Renal cortex interstitium (tissue), 11 donors: ENCODE measurements at regions not wholly inside any gene's neighbourhood (a gene's known extent, or its start where the extent isn't known, plus 50 kb on each side); places are given as distances from the start of the nearest gene placed in this dataset.
"Not testable (repeated sequence)": the region's sequence is repeated elsewhere in the genome, so short reads cannot be mapped to it uniquely, and the experiment has no call there.

Source experiments
- DNase-seq, 11 donors: peaks; one replicate each; pipeline ENCODE4 v3.0.0-alpha.2; 2013; ENCODE audit warnings: low read depth in 9 of 11, low spot score in 4 of 11; ENCODE audit errors: extremely low read depth in 1 of 11

DNA sequence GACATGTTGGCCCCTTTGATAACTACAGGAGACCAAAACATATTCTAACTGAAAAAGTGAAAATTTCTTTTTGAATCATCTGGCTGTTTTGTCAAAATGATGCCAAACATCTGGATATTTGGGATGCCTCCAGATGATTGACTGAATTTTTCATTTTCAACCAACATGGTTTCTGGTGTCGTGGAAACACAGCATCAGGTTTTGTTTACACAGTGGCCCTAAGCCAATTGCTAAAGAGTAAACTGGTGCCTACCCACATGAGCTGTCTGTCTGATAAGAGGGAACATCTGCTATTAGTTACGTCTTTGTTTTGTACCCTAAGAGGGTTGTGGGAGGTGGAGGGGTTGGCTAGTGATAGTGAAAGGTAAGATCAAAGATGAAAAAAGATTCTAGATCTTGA lies 204.8 kb downstream of the KCNK2 start:
- no peak for DNase-seq

DNA sequence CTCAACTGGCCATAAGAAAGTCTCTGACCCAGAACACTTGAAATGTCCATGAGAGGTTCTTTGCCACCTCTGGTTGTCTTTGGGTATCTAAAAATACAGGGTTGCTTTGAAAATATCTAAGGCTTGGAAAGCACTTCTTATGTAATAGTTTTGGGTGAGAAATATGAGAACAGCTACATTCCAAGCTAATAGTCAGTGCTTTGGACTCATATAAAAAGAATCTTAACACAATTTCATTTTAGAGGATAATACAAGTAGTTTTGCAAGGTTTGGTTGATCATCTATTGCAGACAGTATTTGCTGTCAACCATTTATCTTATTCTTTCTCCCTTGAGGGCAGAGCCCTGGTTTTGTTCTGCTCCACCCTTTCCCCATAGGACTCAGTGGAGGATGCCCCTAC lies 207.5 kb downstream of the KCNK2 start:
- DNase-seq = no peak

DNA sequence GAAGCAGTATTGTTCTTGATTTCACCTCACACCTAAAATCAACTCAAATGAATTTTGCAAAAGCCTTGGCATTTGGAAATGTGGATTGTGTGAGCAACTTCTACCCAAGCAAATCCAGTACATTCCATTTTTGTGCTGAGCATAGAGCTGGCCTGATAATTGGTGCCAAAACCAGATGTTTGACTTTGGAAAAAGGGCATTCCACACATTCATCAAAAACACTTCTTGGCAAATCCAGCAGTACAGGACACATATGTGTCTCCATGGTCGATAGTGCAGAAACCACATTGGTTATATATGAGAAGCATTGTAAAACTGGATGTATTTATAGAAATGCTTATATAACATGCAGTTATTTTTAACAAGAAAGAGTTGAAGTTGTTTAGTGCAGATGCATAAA lies 210.4 kb downstream of the KCNK2 start:
- no peak for DNase-seq

DNA sequence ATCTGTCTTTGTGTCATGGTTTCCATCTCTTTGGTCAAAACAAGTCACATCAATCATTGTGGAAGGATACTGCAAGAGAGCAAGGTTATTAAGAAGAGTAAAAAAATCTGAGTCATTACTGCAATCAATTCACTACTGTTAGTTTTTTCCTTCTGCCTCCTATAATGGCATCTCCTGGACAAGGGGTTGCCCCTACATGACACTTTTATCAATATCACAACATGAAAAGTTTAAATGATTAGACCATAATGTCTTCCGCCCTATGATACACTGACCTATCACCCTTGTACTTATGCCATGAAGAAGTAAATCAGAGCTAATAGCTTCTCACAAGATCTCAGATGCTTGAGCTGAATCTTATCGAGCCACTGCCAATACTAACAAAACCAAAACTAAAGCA lies 223.9 kb downstream of the KCNK2 start:
- DNase-seq = no peak

DNA sequence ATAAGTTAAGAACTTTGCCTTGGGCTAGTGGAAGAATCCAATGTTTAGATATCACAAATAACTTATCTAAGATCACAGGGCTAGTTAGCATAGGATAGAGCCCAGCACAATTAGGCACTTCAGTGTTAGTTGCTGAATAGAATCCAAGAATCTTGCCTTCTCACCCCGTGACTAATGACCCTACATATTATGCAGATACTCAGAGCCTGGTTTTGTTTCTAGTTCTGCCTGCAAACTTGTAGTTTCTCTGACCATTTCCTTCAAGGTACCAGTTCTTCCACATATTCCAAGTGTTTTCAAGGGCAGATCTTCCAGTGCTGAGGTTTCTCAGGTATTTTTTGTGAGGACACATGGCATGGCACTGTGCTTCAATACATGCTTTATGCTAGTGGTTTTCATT lies 239.3 kb downstream of the KCNK2 start:
- no peak for DNase-seq

DNA sequence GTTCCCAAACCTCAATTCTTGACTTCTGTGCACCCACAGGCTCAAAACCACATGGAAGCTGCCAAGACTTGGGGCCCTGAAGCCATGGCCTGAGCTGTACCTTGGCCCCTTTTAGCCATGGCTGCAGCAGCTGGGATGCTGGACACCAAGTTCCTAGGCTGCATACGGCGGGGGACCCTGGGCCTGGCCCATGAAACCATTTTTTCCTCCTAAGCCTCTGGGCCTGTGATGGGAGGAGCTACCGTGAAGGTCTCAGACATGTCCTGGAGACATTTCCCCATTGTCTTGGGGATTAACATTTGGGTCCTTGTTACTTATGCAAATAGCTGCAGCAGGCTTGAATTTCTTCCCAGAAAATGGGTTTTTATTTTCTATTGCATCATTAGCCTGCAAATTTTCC lies 241.5 kb downstream of the KCNK2 start:
- not testable (repeated sequence) for DNase-seq

DNA sequence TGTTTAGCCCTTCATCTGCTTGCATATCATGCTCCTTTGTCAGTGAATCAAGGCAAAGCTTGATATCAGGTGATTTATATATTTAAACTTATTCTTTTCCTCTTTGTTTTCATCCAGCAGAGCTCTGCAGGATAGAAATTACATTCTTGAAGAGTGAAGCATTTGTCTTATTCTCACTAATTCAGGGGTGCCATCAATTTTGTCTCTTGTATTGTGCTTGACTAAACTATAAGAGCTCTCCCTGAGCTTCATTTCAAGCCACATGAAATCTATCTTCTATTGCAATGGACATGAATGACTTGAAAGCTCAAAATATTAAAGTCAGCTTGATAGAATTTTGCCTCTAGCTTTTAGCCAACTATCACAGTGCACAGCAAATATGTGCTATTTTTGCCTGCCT lies 236.7 kb upstream of the KCTD3 start:
- DNase-seq = no peak

DNA sequence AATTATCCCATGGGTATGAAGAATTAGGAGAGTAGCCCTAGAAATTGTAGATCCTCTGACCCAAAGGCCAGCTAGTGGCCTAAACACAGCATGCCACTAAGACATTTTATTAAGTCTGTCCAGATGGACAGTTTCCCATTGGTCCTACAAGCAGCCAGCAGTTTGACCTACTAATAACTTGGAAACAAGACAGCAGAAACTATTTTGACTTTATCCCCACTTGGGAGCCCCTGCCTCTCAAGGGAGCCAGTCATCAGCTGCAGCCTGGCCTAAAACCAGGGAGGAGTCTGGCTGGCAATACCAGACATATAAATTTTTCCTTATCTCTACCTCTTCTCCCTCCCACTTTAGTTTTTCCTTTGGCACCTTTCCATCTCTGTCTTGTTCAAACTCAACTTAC lies 222.6 kb upstream of the KCTD3 start:
- DNase-seq = no peak

DNA sequence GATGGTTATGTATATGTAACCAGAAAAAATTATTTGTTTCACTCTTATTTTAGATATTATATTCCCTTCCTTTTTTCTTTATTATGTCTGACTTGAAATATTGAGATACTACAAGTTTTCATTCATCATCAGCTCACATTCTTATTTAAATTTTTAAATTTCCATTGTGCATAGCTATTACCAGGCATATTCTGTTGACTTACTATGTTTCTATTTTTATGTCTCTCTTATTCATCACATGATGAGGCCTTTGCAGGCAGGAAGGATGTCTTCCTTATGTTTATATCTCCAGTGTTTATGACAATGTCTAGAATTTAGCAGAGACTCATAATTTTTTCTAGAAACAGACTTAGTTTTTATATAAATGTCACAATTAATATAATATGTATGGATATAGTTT lies 221.9 kb upstream of the KCTD3 start:
- no peak for DNase-seq

DNA sequence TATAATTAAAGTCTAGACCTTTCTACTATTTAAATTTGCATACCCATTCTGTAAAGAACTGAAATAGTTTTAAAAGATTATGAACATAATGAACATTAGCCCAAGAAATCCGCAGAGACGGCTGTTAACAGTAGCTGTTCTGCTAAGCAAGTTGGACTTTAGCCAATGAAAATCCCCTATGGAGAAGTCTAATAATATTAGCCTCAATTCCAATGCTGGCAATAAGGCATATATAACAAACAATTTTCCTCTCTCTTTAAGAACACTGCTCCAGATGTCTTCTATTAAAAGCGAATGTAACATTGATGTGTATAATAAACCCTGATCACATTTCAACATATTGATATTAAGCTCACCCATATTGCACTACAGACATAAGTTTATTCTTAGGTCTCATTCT lies 221.3 kb upstream of the KCTD3 start:
- no peak for DNase-seq

DNA sequence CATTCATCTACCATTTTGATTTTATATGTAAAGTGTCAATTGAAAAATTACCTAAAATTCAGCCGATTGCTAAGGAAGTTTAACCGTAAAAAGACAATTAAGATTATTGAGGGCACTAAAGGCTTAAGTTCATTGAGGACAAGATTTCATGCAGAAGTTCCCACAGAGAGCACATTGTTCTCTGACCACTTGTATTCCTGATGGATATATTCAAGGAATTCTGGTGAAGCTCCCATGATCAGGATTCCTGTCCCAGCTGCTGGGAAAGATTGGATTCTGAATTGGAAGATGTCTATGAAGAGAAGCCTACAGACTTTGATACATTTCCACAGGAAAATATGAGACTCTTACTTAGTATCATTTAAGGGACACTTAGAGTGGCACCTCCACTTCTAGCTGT lies 209.2 kb upstream of the KCTD3 start:
- no peak for DNase-seq

DNA sequence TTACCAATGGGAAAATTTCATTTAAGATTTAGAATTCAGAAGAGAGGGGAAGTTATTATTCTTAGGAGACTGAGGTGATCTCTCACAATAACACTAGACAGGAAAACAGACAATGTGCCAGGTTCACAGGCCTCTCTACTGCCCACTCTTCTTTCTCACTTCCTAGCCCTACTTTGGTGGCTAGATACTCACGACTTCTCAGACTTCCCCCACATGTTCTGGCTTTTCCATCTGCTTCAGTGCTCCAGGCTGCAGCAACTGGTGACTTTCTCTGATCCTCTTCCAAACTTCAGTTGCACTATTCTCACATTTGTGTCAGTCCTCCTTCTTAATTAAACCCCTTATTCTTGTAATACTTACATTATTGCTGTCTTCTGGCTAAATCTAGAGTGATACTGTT lies 208.7 kb upstream of the KCTD3 start:
- DNase-seq = no peak

DNA sequence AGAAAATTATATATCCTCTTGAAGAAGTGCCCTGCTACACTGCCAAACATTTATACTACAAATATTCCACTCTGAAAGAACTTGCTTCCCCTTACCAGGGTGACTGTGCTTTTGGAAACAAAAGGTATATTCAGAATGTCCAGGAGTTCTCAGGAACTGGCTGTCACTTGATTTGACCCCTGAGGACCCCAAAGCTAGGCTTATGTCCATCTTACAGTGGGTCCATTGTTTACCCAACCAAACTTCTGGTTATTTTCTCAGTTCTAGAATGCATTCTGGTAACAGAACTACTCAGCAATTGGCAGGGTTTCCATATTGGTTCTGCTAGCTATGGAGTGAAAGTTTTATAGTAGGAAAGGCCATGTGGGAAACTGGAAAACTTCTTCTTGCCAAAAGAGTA lies 207.1 kb upstream of the KCTD3 start:
- no peak for DNase-seq

DNA sequence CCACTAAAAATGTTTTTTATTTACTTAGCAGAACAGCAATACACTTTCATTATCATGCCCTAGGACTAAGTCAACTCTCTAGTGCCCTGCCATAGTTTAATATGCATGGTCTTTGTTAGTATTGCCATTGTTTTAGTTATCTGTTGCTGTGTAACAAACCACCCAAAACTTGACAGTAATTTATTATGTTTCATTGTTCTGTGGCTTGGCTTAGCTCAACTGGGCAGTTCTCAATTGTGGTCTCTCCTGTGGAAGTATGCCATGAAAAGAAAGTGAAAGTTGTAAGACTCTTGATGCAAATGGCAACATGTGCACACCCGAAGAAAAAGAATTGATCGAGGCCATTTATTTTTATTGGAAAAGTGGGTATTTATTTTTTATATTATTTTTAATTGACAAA lies 206.3 kb upstream of the KCTD3 start:
- DNase-seq = no peak

DNA sequence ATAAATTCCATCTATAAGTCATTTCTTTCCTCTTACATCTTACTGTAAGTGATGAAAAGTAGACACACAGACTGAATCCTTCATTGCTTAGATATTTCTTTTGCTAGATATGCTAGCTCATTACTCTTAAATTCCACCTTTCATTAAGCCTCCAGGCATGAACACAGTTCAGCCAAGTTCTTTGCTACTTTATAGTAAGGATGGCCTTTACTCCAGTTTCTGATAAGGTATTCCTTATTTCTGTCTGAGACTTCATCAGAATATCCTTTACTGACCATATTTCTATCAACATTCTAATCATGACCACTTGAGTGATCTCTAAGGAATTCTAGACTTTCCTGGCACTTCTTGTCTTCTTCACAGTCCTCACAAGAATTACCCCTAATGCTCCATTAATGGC lies 191.7 kb upstream of the KCTD3 start:
- DNase-seq = no peak

DNA sequence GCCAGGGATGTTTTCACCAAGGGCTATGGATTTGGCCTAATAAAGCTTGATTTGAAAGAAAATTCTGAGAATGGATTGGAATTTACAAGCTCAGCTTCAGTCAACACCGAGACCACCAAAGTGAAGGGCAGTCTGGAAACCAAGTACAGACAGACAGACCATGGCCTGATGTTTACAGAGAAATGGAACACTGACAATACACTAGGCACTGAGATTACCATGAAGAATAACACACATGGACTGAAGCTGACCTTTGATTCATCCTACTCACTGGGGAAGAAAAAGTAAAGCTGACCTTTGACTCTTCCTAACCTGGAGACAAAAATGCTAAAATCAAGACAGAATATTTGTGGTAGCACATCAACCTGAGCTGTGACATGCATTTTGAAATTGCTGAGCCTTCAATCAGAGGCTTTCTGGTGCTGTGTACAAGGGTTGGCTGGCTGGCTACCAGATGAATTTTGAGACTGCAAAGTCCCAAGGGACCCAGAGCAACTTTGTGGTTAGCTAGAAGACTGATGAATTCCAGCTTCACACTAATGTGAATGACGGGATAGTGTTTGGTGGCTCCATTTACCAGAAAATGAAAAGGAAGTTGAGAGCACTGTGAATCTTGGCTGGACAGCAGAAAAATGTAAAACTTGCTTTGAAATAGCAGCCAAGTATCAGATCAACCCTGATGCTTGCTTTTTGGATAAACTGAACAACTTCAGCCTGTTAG lies 190.4 kb upstream of the KCTD3 start:
- DNase-seq = no peak

DNA sequence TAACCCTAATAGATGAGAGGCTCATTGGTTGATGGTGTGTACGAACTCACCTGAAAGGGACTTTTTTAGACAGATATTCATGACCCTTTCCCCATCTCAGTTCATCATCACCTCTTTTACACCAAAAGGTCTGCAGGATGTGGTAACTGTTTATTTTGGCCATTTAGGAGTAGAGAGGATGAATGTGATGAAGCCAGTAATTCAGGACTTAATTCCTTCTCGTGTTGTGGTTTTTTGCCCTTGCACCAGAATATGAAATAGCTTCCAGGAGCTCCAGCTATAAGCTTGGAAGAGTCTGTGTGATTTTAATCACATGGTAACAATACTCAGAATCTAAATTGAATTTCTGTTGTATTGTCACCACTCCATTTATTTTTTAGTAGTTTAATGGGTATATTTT lies 189.4 kb upstream of the KCTD3 start:
- DNase-seq = no peak

DNA sequence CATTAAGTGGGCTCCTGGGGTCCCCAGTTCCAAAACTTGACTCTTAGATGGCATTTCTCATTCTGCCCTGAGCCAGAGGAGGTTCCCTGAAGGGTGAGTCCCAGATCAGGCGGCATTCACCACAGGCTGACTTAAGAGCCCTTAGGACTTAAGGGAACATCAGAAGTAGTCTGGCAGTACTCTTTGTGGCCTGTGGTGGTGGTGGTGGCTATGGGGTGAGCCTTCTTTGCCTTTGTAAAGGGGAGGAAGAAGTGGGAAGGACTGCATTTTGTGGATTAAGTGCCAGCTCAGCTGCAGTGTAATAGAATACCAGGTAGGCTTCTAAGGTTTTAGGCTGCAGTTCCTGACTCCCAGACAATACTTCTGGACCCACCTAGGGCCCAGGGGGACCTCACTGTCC lies 186.5 kb upstream of the KCTD3 start:
- no peak for DNase-seq

DNA sequence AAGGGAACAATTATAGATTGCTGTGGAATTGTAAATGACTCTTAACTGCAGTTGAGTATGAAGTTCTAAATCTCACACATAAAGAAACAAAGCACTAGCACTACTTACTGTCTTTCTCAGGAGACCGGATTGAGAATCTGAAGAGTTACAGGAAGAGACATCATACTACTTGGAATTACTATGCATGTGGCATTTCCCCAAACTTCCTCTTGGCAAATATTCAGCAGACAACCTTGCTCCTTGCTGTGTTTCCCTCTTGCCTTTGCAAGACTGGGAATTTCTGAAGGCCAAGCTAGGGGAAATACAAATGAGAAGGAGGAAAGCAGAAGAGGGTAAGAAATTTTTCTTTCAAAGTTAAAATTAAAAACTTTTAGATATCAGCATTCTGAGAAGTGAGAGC lies 173.6 kb upstream of the KCTD3 start:
- DNase-seq = peak in 1 of 11 donors; percentile 3

DNA sequence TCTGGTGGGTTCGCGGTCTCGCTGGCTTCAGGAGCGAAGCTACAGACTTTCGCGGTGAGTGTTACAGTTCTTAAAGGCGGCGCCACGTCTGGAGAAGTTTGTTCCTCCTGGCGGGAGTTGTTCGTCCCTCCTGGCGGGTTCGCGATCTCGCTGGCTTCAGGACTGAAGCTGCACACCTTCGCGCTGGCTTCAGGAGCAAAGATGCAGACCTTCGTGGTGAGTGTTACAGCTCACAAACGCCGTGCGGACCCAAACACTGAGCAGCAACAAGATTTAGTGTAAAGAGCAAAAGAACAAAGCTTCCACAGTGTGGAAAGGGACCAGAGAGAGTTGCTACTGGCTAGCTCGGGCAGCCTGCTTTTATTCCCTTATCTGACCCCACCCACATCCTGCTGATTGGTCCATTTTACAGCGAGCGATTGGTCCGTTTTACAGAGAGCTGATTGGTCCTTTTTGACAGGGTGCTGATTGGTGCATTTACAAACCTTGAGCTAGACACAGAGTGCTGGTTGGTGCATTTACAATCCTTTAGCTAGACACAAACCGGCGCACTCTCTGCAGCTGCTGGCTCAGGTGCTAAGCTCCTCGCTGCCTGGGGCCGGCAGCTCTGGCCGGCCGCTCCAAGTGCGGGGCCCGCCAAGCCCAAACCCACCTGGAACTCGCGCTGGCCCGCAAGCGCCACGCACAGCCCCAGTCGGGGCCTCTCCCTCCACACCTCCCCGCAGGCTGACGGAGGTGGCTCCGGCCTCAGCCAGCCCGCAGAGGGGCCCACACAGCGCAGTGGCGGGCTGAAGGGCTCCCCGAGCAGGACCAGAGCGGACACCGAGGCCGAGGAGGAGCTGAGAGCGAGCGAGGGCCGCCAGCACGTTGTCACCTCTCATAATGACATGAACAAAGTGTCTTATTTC lies 172.8 kb upstream of the KCTD3 start:
- DNase-seq = no peak

DNA sequence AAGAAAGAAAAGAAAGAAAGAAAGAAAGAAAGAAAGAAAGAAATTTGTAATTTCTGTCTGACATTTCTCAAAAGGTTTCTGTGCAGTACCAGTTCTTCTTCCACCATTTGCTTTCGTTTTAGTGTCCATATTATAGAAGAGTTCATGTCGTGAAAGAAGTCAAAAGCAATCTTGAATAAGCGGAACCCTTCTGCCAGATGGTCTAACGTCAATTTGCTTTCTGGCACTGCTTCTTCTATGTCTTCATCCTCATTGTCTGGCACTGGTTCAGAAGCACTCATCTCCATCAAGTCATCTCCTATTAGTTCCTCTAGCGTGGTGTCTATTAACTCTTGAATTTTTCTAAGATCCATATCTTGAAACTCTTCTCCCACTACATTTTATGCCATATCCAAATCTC lies 170.0 kb upstream of the KCTD3 start:
- DNase-seq = no peak
